ENCODE measurements at regions not wholly inside any gene's neighbourhood (a gene's known extent, or its start where the extent isn't known, plus 50 kb on each side); places are given as distances from the start of the nearest gene placed in this dataset.

- TF ChIP-seq GATA2 (IDR thresholded peaks at IDR 0.05; ENCODE audit: low read depth, low read length) (no peak), GATA3 (IDR thresholded peaks at IDR 0.05; ENCODE audit: low read depth, low read length) (no peak)
Observed at GRCh38 chr10:88082806-88083596, 219.6 kb downstream of the PTEN start.

- TF ChIP-seq GATA2 (IDR thresholded peaks at IDR 0.05; ENCODE audit: low read depth, low read length) (no peak), GATA3 (IDR thresholded peaks at IDR 0.05; ENCODE audit: low read depth, low read length) (no peak)
Observed at GRCh38 chr10:88083597-88083989, 220.2 kb downstream of the PTEN start.

GRCh38 chr10:88086187-88086960 lies 222.9 kb downstream of the PTEN start:
- TF ChIP-seq GATA3 (IDR thresholded peaks at IDR 0.05; ENCODE audit: low read depth, low read length) (no peak), GATA2 (IDR thresholded peaks at IDR 0.05; ENCODE audit: low read depth, low read length) (no peak)

GRCh38 chr10:88088441-88089340 lies 225.3 kb downstream of the PTEN start:
- TF ChIP-seq GATA2 (IDR thresholded peaks at IDR 0.05; ENCODE audit: low read depth, low read length) (no peak), GATA3 (IDR thresholded peaks at IDR 0.05; ENCODE audit: low read depth, low read length) (no peak)

GRCh38 chr10:88089498-88089897 lies 226.1 kb downstream of the PTEN start:
- TF ChIP-seq GATA2 (IDR thresholded peaks at IDR 0.05; ENCODE audit: low read depth, low read length) (no peak), GATA3 (IDR thresholded peaks at IDR 0.05; ENCODE audit: low read depth, low read length) (no peak)

GRCh38 chr10:88090568-88091214 lies 227.3 kb downstream of the PTEN start:
- TF ChIP-seq GATA2 (IDR thresholded peaks at IDR 0.05; ENCODE audit: low read depth, low read length) (no peak), GATA3 (IDR thresholded peaks at IDR 0.05; ENCODE audit: low read depth, low read length) (no peak)

DNA sequence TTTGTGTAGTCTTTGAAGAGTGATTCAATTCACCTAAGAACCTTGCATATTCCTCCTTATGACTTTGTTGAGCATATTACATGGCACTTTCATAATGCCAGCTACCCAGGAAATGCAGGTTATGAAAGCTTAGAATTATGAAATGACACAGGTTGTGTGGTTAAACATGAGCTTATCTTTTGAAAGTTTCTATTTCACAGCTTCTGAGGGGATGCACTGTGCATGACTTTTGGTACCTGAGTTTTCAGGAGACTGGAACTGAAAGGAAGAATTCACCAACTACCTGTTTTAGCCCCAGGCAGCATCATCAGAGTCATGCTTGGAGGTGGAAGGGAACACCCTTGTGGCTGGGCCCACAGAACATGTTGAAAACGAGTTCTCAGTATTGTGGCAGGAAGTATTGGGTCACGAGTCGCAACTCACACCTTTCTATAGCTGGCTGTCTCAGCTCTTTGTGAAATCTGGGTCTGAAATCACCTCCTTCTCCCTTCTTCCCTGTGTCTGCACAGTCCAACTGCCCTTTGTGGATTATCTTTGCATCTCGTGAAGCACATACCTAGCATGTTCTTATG lies 228.2 kb downstream of the PTEN start:
- TF ChIP-seq GATA2 (IDR thresholded peaks at IDR 0.05; ENCODE audit: low read depth, low read length) = no peak
- no peak for TF ChIP-seq GATA3 (IDR thresholded peaks at IDR 0.05; ENCODE audit: low read depth, low read length)

GRCh38 chr10:88092265-88092664 lies 228.8 kb downstream of the PTEN start:
- TF ChIP-seq GATA3 (IDR thresholded peaks at IDR 0.05; ENCODE audit: low read depth, low read length) (no peak), GATA2 (IDR thresholded peaks at IDR 0.05; ENCODE audit: low read depth, low read length) (no peak)

DNA sequence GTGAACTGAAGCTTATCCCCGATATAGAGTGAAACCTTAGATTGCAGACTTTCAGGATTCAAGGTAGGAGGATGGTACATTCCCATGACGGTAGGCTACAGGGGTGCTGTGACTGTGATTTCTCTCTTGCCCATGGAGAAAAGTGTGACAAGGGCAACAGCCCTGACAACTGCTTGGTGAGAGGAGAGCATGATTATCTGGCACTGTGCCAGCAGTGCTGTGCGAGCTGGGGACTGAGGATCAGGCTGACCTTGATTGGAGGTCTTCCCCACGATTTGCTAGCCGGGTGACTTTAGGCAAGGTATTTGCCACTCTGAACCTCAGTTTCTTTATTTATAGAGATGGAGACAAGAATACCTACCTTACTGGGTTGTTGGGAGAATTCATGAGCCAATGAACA lies 229.5 kb downstream of the PTEN start:
- TF ChIP-seq GATA3 (IDR thresholded peaks at IDR 0.05; ENCODE audit: low read depth, low read length) (no peak), GATA2 (IDR thresholded peaks at IDR 0.05; ENCODE audit: low read depth, low read length) (no peak)

GRCh38 chr10:88094795-88095194 lies 231.4 kb downstream of the PTEN start:
- TF ChIP-seq GATA2 (IDR thresholded peaks at IDR 0.05; ENCODE audit: low read depth, low read length) (no peak), GATA3 (IDR thresholded peaks at IDR 0.05; ENCODE audit: low read depth, low read length) (no peak)

DNA sequence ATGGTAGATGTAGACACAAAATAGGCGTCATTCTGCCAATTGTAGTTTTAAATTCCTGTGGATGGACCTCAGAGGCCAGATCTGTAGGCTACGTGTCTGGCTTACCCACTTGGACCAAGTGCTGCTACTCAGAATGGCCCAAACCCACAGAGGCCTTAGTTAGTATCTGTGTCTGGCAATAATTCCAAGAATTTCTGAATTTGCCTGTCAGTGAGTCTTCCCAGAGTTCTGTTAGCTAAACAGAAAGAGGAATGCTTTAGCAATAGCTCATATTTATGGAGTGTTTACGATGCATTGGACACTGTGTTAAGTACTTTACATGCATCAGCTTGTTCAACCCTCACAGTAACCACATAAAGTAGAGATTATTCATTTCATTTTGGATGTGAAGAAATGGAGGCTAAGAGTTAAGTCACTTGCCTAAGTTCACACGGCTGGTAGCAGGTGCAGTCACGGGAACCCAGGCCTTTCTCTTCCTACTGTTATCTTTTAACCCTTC lies 231.8 kb downstream of the PTEN start:
- TF ChIP-seq GATA3 (IDR thresholded peaks at IDR 0.05; ENCODE audit: low read depth, low read length) (no peak), GATA2 (IDR thresholded peaks at IDR 0.05; ENCODE audit: low read depth, low read length) (no peak)

GRCh38 chr10:88095778-88096431 lies 232.5 kb downstream of the PTEN start:
- TF ChIP-seq GATA3 (IDR thresholded peaks at IDR 0.05; ENCODE audit: low read depth, low read length) = no peak
- TF ChIP-seq GATA2 (IDR thresholded peaks at IDR 0.05; ENCODE audit: low read depth, low read length) = no peak

Measured in SH-SY5Y (cell line).